Loucy (cell line): ENCODE measurements at regions not wholly inside any gene's neighbourhood (a gene's known extent, or its start where the extent isn't known, plus 50 kb on each side); places are given as distances from the start of the nearest gene placed in this dataset.

Experiments used
- H2AFZ ChIP-seq: fragments of 200-600 bp; sonication (generic); 2 replicates; pipeline ENCODE4 v1.6.0; 2016; ENCODE audit warnings: antibody characterized with exemption, mild to moderate bottlenecking, low read length, moderate library complexity
- H3F3A ChIP-seq: fragments of 200-600 bp; 2 replicates; pipeline ENCODE4 v1.6.0; 2016; ENCODE audit warnings: antibody characterized with exemption, low read depth, mild to moderate bottlenecking
- H3K27me3 ChIP-seq: fragments of 200-600 bp; sonication (generic); 2 replicates; pipeline ENCODE4 v1.6.1; 2014; ENCODE audit warnings: low read length, mild to moderate bottlenecking; ENCODE audit not compliant: insufficient read depth, poor library complexity, severe bottlenecking
- H3K36me3 ChIP-seq: fragments of 200-600 bp; sonication (generic); 2 replicates; pipeline ENCODE4 v1.6.1; 2016; ENCODE audit warnings: low read length; ENCODE audit not compliant: insufficient read depth
- H3K4me1 ChIP-seq: fragments of 200-600 bp; sonication (generic); 2 replicates; pipeline ENCODE4 v1.5.1; 2014; ENCODE audit warnings: low read length, mild to moderate bottlenecking; ENCODE audit not compliant: insufficient read depth, poor library complexity, severe bottlenecking
- H3K4me2 ChIP-seq: fragments of 200-600 bp; sonication (generic); 2 replicates; pipeline ENCODE4 v1.6.0; 2014; ENCODE audit warnings: antibody characterized with exemption, low read length, low read depth, mild to moderate bottlenecking; ENCODE audit not compliant: poor library complexity, severe bottlenecking
- H3K4me3 ChIP-seq: fragments of 200-600 bp; sonication (generic); 2 replicates; pipeline ENCODE4 v1.5.1; 2014; ENCODE audit warnings: low read length, mild to moderate bottlenecking, mixed read lengths; ENCODE audit not compliant: poor library complexity, severe bottlenecking
- H3K79me2 ChIP-seq: fragments of 200-600 bp; sonication (generic); 2 replicates; pipeline ENCODE4 v1.6.1; 2014; ENCODE audit warnings: low read length; ENCODE audit not compliant: insufficient read depth
- H3K9ac ChIP-seq: fragments of 200-600 bp; sonication (generic); 2 replicates; pipeline ENCODE4 v1.6.0; 2014; ENCODE audit warnings: mild to moderate bottlenecking, low read depth, low read length, moderate library complexity; ENCODE audit not compliant: poor library complexity, severe bottlenecking
- H3K9me2 ChIP-seq: fragments of 200-600 bp; sonication (generic); replicated peaks from 2 replicates; pipeline ENCODE4 v1.6.1; 2016; ENCODE audit warnings: low read depth, low read length, mixed read lengths
- H3K9me3 ChIP-seq: fragments of 200-600 bp; sonication (generic); 2 replicates; pipeline ENCODE4 v1.6.1; 2014; ENCODE audit warnings: mild to moderate bottlenecking, antibody characterized with exemption, low read length, low read depth; ENCODE audit not compliant: insufficient read depth
- H4K20me1 ChIP-seq: fragments of 200-600 bp; sonication (generic); 2 replicates; pipeline ENCODE4 v1.6.0; 2014; ENCODE audit warnings: antibody characterized with exemption, low read length, mild to moderate bottlenecking; ENCODE audit not compliant: insufficient read depth, poor library complexity, severe bottlenecking
- EZH2phosphoT487 ChIP-seq: fragments of 200-600 bp; IDR thresholded peaks from 2 replicates; pipeline ENCODE4 v1.6.1; 2018; ENCODE audit warnings: antibody characterized with exemption, mild to moderate bottlenecking, moderate library complexity, borderline replicate concordance
- TF ChIP-seq, protein P1 (sequence below): fragments of 200-600 bp; sonication (generic); conservative IDR thresholded peaks from 2 replicates; pipeline ENCODE4 v1.5.1; 2014; ENCODE audit warnings: mild to moderate bottlenecking, antibody characterized with exemption, low read length

- no peaks in the 10 kb centered on the region for H3K27me3 ChIP-seq
- no peak overlapping the region for H2AFZ ChIP-seq
- no peak overlapping the region for H3K4me2 ChIP-seq
- H3K4me1 ChIP-seq = no peaks in the 10 kb centered on the region
- no peak for TF ChIP-seq EZH2phosphoT487
- TF ChIP-seq, protein P1, sequence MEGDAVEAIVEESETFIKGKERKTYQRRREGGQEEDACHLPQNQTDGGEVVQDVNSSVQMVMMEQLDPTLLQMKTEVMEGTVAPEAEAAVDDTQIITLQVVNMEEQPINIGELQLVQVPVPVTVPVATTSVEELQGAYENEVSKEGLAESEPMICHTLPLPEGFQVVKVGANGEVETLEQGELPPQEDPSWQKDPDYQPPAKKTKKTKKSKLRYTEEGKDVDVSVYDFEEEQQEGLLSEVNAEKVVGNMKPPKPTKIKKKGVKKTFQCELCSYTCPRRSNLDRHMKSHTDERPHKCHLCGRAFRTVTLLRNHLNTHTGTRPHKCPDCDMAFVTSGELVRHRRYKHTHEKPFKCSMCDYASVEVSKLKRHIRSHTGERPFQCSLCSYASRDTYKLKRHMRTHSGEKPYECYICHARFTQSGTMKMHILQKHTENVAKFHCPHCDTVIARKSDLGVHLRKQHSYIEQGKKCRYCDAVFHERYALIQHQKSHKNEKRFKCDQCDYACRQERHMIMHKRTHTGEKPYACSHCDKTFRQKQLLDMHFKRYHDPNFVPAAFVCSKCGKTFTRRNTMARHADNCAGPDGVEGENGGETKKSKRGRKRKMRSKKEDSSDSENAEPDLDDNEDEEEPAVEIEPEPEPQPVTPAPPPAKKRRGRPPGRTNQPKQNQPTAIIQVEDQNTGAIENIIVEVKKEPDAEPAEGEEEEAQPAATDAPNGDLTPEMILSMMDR = no peak
- H3K9ac ChIP-seq = no peak overlapping the region
- H4K20me1 ChIP-seq = no peaks in the 10 kb centered on the region
- no peaks in the 10 kb centered on the region for H3K9me2 ChIP-seq
- no peaks in the 10 kb centered on the region for H3K79me2 ChIP-seq
- H3F3A ChIP-seq = no peaks in the 10 kb centered on the region
- H3K9me3 ChIP-seq = no peaks in the 10 kb centered on the region
- H3K4me3 ChIP-seq = no peak overlapping the region
- no peaks in the 10 kb centered on the region for H3K36me3 ChIP-seq
These were observed 724.6 kb upstream of the CELF4 start for GRCh38 chr18:38290229-38290628.

DNA sequence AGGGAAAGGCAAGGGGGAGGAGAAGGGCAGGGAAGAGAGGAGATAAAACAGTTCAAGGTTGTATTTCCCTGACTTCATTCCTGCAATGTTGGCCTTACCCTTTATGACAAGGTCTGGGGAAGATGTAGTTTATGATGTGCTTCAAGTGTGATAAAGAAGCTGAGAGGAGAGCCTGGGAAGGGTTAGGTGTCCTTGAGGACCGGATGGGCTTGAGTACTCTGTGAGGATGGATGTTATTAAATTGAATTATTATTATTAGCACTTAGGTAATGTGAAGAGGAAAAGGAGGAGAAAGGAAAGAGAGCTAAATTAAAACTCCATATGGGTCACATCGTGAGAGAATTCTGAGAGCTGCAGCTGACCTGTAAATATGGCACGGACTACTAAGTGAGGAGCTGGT lies 719.4 kb upstream of the CELF4 start:
- TF ChIP-seq EZH2phosphoT487 = no peak
- TF ChIP-seq, protein P1 = no peak
- Histone ChIP-seq H3K4me1 (no peaks in the 10 kb centered on the region), H2AFZ (no peak overlapping the region), H3K79me2 (no peaks in the 10 kb centered on the region), H3K4me3 (no peak overlapping the region), H3K9ac (no peak overlapping the region), H3K9me2 (no peaks in the 10 kb centered on the region), H4K20me1 (no peaks in the 10 kb centered on the region), H3K4me2 (no peak overlapping the region), H3F3A (no peaks in the 10 kb centered on the region), H3K36me3 (no peaks in the 10 kb centered on the region), H3K9me3 (no peaks in the 10 kb centered on the region), H3K27me3 (no peaks in the 10 kb centered on the region)

GRCh38 chr18:38263066-38263465 lies 697.5 kb upstream of the CELF4 start:
- no peaks in the 10 kb centered on the region for H3K27me3 ChIP-seq
- H3K9ac ChIP-seq = no peak overlapping the region
- H3K4me1 ChIP-seq = no peaks in the 10 kb centered on the region
- no peaks in the 10 kb centered on the region for H3F3A ChIP-seq
- H2AFZ ChIP-seq = no peak overlapping the region
- no peak overlapping the region for H3K4me3 ChIP-seq
- no peaks in the 10 kb centered on the region for H3K79me2 ChIP-seq
- no peaks in the 10 kb centered on the region for H4K20me1 ChIP-seq
- TF ChIP-seq, protein P1 = no peak
- TF ChIP-seq EZH2phosphoT487 = no peak
- H3K4me2 ChIP-seq = no peak overlapping the region
- no peaks in the 10 kb centered on the region for H3K9me3 ChIP-seq
- no peaks in the 10 kb centered on the region for H3K36me3 ChIP-seq
- no peaks in the 10 kb centered on the region for H3K9me2 ChIP-seq
